Endothelial cell of umbilical vein (primary cell): ENCODE measurements at regions not wholly inside any gene's neighbourhood (a gene's known extent, or its start where the extent isn't known, plus 50 kb on each side); places are given as distances from the start of the nearest gene placed in this dataset.

Experiments used
- BruUV-seq: library from RNA; stranded (reverse); fragments of 400-500 nt; replicated peaks from 2 replicates; lab custom pipeline; 2021; lab: Mats Ljungman, UMichigan
- CTCF ChIA-PET: fragments of 300-600, 350-600 bp; sonication (Branson Sonifier 250); formaldehyde crosslinking; loops from one replicate; lab custom pipeline; 2021; ENCODE audit warnings: antibody characterized with exemption, inconsistent platforms; lab: Charles Lee
- POLR2A ChIA-PET: fragments of 300-600, 350-600 bp; sonication (Branson Sonifier 250); formaldehyde crosslinking; loops from one replicate; lab custom pipeline; 2021; ENCODE audit warnings: antibody characterized with exemption, inconsistent platforms; lab: Charles Lee
- DNase-seq: peaks from one replicate; pipeline ENCODE4 v3.0.0-alpha.2; 2011; ENCODE audit warnings: low read depth, low spot score
- FAIRE-seq: peaks from 2 replicates; lab custom pipeline; 2011; peaks lifted over from hg19 to GRCh38; lab: Jason Lieb, UNC
- H2AFZ ChIP-seq: 2 replicates; pipeline ENCODE4 v1.6.0; 2012; ENCODE audit warnings: low read depth, low read length, control low read depth, inconsistent platforms
- H3K27ac ChIP-seq: 2 replicates; pipeline ENCODE4 v1.5.1; 2011; ENCODE audit warnings: low read depth, mild to moderate bottlenecking, control low read depth, low read length, moderate library complexity; ENCODE audit not compliant: insufficient read depth
- H3K27me3 ChIP-seq, 2 experiments: 2 replicates each; pipeline versions ENCODE4 v1.6.0 to v1.6.1; 2011; ENCODE audit warnings: low read length in 2 of 2, mixed read lengths in 1 of 2; ENCODE audit not compliant: control insufficient read depth in 2 of 2, insufficient read depth in 2 of 2
- H3K36me3 ChIP-seq, 2 experiments: 2 replicates in 1 of 2; 3 replicates in 1 of 2; pipeline ENCODE4 v1.5.1; 2011; ENCODE audit warnings: low read length in 2 of 2, mild to moderate bottlenecking in 1 of 2, moderate library complexity in 1 of 2; ENCODE audit not compliant: control insufficient read depth in 2 of 2, insufficient read depth in 2 of 2; ENCODE audit errors: extremely low read depth in 1 of 2
- H3K4me1 ChIP-seq: 3 replicates; pipeline ENCODE4 v1.5.1; 2011; ENCODE audit warnings: mild to moderate bottlenecking, low read length; ENCODE audit not compliant: control insufficient read depth, insufficient read depth; ENCODE audit errors: extremely low read depth
- H3K4me2 ChIP-seq: 2 replicates; pipeline ENCODE4 v1.6.1; 2011; ENCODE audit warnings: low read length, control low read depth, mixed read lengths; ENCODE audit not compliant: insufficient read depth
- H3K4me3 ChIP-seq, 3 experiments: fragments of 200-600 bp in 1 of 3; sonication (generic), shearing (Covaris generic) in 1 of 3; replicated peaks in 1 of 3; 2 replicates each; pipeline ENCODE4 v1.5.1; 2011 to 2016; ENCODE audit warnings: control low read depth in 3 of 3, low read length in 3 of 3, mild to moderate bottlenecking in 2 of 3, inconsistent platforms in 1 of 3, low read depth in 1 of 3, moderate library complexity in 1 of 3; ENCODE audit not compliant: insufficient read depth in 1 of 3
- H3K79me2 ChIP-seq: 2 replicates; pipeline ENCODE4 v1.6.0; 2012; ENCODE audit warnings: low read length, inconsistent platforms; ENCODE audit not compliant: control insufficient read depth, insufficient read depth
- H3K9ac ChIP-seq: replicated peaks from 2 replicates; pipeline ENCODE3; 2011; ENCODE audit warnings: low read length, control low read depth; ENCODE audit not compliant: insufficient read depth; ENCODE audit errors: extremely low read depth
- H3K9me1 ChIP-seq: replicated peaks from 3 replicates; pipeline ENCODE4 v1.6.0; 2011; ENCODE audit warnings: mild to moderate bottlenecking, low read length; ENCODE audit not compliant: control insufficient read depth, insufficient read depth; ENCODE audit errors: extremely low read depth
- H3K9me3 ChIP-seq: replicated peaks from 2 replicates; pipeline ENCODE4 v1.5.1; 2012; ENCODE audit warnings: low read length, inconsistent platforms; ENCODE audit not compliant: control insufficient read depth, insufficient read depth
- H4K20me1 ChIP-seq: replicated peaks from 2 replicates; pipeline ENCODE3; 2011; ENCODE audit warnings: mild to moderate bottlenecking, low read length; ENCODE audit not compliant: control insufficient read depth, insufficient read depth; ENCODE audit errors: extremely low read depth
- EZH2 ChIP-seq: IDR thresholded peaks from 2 replicates; pipeline ENCODE4 v1.6.1; 2012; ENCODE audit warnings: borderline replicate concordance, low read depth, mild to moderate bottlenecking, moderate library complexity, low read length, inconsistent platforms; ENCODE audit not compliant: severe bottlenecking
- FOS ChIP-seq: IDR thresholded peaks from 2 replicates; pipeline ENCODE4 v1.6.1; 2011; ENCODE audit warnings: mild to moderate bottlenecking, low read length, moderate library complexity, borderline replicate concordance; ENCODE audit not compliant: insufficient read depth
- GATA2 ChIP-seq: IDR thresholded peaks from 2 replicates; pipeline ENCODE4 v1.7.0; 2011; ENCODE audit warnings: low read depth, mild to moderate bottlenecking, moderate library complexity, mixed read lengths, low read length; ENCODE audit not compliant: insufficient read length, insufficient read depth
- JUN ChIP-seq: IDR thresholded peaks from 2 replicates; pipeline ENCODE4 v1.6.1; 2011; ENCODE audit warnings: borderline replicate concordance, low read depth; ENCODE audit not compliant: insufficient read length, insufficient read depth
- MYC ChIP-seq: IDR thresholded peaks from one replicate; pipeline ENCODE4 v1.6.1; 2011; ENCODE audit warnings: mild to moderate bottlenecking, low read depth, low read length
- POLR2A ChIP-seq: IDR thresholded peaks from 2 replicates; pipeline ENCODE4 v1.6.1; 2012; ENCODE audit warnings: low read depth, mild to moderate bottlenecking, control low read depth, low read length
- POLR2AphosphoS5 ChIP-seq: IDR thresholded peaks from 2 replicates; pipeline ENCODE4 v1.6.1; 2012; ENCODE audit warnings: low read depth, mild to moderate bottlenecking, control low read depth, low read length, moderate library complexity; ENCODE audit not compliant: insufficient read depth
- dilution Hi-C: fragments of 300-500 bp; cut with MboI; formaldehyde crosslinking; loops from one replicate; pipeline ENCODE4 v1.15.0; 2019; ENCODE audit warnings: low sequenced_read_pairs; ENCODE audit not compliant: extremely low pct_ligation_motif_present
- intact Hi-C: fragments of 100-400 bp; cut with micrococcal nuclease; formaldehyde crosslinking; loops from one replicate; pipeline ENCODE4 v1.10.0; 2022
- TF ChIP-seq, protein P1 (sequence below): IDR thresholded peaks from 2 replicates; pipeline ENCODE4 v1.6.1; 2011; ENCODE audit not compliant: insufficient read depth, insufficient read length
- TF ChIP-seq, protein P2 (sequence below), 2 donors: IDR thresholded peaks; 1 replicate in 1 of 2; 2 replicates in 1 of 2; pipeline ENCODE4 v1.5.1; 2011; ENCODE audit warnings: low read length in 2 of 2, mild to moderate bottlenecking in 2 of 2, moderate library complexity in 2 of 2, control low read depth in 1 of 2, inconsistent platforms in 1 of 2, low read depth in 1 of 2; ENCODE audit not compliant: insufficient read depth in 1 of 2; ENCODE audit errors: extremely low read depth in 1 of 2

DNA sequence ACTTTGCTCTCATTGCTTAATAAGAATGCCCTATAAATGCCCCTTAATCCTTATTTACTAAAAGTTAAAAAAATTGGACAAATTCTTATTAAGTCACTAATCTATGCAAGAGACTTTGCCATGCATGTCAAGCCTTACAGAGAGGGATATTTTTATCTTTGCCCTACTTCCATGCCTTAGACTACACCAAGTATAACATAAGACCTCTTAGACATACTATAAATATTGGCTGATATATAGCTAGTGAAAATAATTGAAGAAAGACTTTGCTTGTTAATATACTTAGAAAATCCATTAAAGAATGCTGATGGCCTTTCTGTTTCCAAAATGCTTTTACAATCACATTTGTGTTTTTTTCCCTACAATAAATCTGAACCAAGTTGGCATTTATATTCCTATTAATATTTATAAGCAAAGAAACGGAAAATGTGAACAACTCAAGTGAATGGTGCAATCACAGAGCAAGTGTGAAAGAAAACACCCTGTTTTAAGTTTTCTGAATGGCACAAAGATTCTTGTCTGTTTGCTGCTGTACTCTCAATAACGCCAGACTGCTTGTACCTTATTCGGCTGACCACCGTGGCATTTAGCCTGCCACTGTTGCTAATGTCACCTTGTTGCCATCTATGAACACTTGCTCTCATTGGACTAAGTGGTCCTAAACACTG is 105.0 kb downstream of the MC4R start:
- TF ChIP-seq POLR2AphosphoS5, result no peak
- TF ChIP-seq POLR2A, result no peak
- TF ChIP-seq, protein P1, sequence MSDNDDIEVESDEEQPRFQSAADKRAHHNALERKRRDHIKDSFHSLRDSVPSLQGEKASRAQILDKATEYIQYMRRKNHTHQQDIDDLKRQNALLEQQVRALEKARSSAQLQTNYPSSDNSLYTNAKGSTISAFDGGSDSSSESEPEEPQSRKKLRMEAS, result no peak
- no peak for TF ChIP-seq EZH2
- TF ChIP-seq GATA2, result no peak
- TF ChIP-seq, protein P2, sequence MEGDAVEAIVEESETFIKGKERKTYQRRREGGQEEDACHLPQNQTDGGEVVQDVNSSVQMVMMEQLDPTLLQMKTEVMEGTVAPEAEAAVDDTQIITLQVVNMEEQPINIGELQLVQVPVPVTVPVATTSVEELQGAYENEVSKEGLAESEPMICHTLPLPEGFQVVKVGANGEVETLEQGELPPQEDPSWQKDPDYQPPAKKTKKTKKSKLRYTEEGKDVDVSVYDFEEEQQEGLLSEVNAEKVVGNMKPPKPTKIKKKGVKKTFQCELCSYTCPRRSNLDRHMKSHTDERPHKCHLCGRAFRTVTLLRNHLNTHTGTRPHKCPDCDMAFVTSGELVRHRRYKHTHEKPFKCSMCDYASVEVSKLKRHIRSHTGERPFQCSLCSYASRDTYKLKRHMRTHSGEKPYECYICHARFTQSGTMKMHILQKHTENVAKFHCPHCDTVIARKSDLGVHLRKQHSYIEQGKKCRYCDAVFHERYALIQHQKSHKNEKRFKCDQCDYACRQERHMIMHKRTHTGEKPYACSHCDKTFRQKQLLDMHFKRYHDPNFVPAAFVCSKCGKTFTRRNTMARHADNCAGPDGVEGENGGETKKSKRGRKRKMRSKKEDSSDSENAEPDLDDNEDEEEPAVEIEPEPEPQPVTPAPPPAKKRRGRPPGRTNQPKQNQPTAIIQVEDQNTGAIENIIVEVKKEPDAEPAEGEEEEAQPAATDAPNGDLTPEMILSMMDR (IDR thresholded peaks at IDR 0.05; ENCODE audit: extremely low read depth in 1 of 2, insufficient read depth in 1 of 2, low read depth in 1 of 2, low read length in 2 of 2), result no peak
- TF ChIP-seq MYC, result no peak
- TF ChIP-seq FOS, result no peak
- no peak for TF ChIP-seq JUN
- FAIRE-seq (peak; percentile 52), DNase-seq (no peak)
- dilution Hi-C loops (no loop called here), intact Hi-C loops (no loop called here)
- Histone ChIP-seq H3K79me2 (no peaks in the 10 kb centered on the region), H3K36me3 (no peaks in the 10 kb centered on the region), H3K9ac (no peak overlapping the region), H2AFZ (no peak overlapping the region), H3K9me3 (peaks cover 8% of the 10 kb centered on the region), H3K4me1 (no peaks in the 10 kb centered on the region), H3K27me3 (no peaks in the 10 kb centered on the region), H3K27ac (no peak overlapping the region), H3K9me1 (no peaks in the 10 kb centered on the region), H3K4me3 (no peak overlapping the region), H4K20me1 (no peaks in the 10 kb centered on the region), H3K4me2 (no peak overlapping the region)
- ChIA-PET CTCF (no interaction called here), POLR2A (no interaction called here)
- no TSS peak for BruUV-seq
